ENCODE measurements at regions not wholly inside any gene's neighbourhood (a gene's known extent, or its start where the extent isn't known, plus 50 kb on each side); places are given as distances from the start of the nearest gene placed in this dataset.

DNA sequence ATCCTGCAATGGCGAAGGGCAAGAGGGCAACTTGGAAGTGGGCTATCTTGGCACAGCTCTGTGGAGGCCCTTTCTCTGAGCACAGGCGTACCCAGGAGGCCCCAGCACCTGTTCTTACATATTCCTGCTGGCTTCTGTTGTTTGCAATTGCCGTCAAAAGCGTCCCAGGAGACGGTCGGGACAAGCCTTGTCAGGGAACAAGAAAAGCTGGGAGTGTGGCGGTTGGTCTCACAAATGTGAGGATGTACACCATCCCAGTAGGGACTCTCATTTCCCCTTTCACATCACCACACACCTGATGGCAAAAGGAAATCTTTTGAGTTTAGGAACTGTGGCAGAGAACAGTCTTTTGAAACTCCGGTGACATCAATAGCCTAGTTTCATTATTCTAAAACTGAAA is 94.7 kb upstream of the EFEMP1 start:
- no peaks in the 10 kb centered on the region for H3K36me3 ChIP-seq
- DNase-seq (no peak), ATAC-seq (peak in 1 of 8 donors; percentile 26)
- H3K27me3 ChIP-seq: no peaks in the 10 kb centered on the region
- no peak for TF ChIP-seq CTCF (IDR thresholded peaks at IDR 0.05)
- peak overlapping the region in 2 of 10 donors; percentile 27 to 33 for H3K27ac ChIP-seq
- H3K9me3 ChIP-seq: no peaks in the 10 kb centered on the region
- H3K4me3 ChIP-seq: no peak overlapping the region
- intact Hi-C loops (cut with DNase I): loop anchor here in 1 of 10 donors (10.0 kb wide), 1 partner anchor 303 kb away; no protein-coding TSS in a partner anchor
- 55 to 61% methylated on average over 8 of the region's 8 CpGs for WGBS, 2 donors
- peaks cover 0 to 16% (median 0%) of the 10 kb centered on the region in 9 donors for H3K4me1 ChIP-seq

GRCh38 chr2:56021136-56021474 is 97.5 kb upstream of the EFEMP1 start:
- no peak overlapping the region for H3K4me3 ChIP-seq

DNA sequence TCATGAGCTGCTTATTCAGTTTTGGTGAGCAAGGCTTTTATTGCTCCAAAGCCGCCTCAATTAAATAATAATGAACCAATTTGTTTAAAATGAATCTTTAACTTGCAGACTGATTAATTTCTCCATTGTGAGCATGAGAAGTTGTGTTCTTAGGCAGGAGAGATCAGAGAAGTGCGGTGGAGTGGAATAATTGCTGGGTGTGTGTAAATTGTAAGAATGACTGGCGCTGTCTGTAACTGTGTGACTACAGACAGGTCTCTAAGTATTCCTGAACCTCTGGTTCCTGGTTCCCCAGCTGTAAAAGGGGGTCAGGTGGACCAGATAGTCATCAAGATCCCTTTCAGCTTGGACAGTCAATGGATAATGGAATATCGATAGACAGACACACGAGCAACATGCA is 98.0 kb upstream of the EFEMP1 start:
- H3K4me1 ChIP-seq: peaks cover 0 to 10% (median 0%) of the 10 kb centered on the region in 9 donors
- TF ChIP-seq CTCF (IDR thresholded peaks at IDR 0.05): no peak
- no peak overlapping the region for H3K4me3 ChIP-seq
- intact Hi-C loops (cut with DNase I): no loop called here
- H3K27ac ChIP-seq: no peak overlapping the region
- no peaks in the 10 kb centered on the region for H3K9me3 ChIP-seq
- H3K36me3 ChIP-seq: no peaks in the 10 kb centered on the region
- WGBS, 2 donors: 94 to 96% methylated on average over 5 of the region's 5 CpGs
- no peaks in the 10 kb centered on the region for H3K27me3 ChIP-seq
- DNase-seq (no peak), ATAC-seq (no peak)

More at GRCh38 chr2:56021136-56021474, 97.5 kb upstream of the EFEMP1 start:
- intact Hi-C loops (cut with DNase I): no loop called here
- 77 to 82% methylated on average over 5 of the region's 5 CpGs for WGBS, 2 donors
- H3K4me1 ChIP-seq: peaks cover 0 to 10% (median 0%) of the 10 kb centered on the region in 9 donors
- H3K27ac ChIP-seq: no peak overlapping the region
- no peak for TF ChIP-seq CTCF (IDR thresholded peaks at IDR 0.05)
- ATAC-seq (no peak), DNase-seq (no peak)
- H3K27me3 ChIP-seq: no peaks in the 10 kb centered on the region
- H3K9me3 ChIP-seq: no peaks in the 10 kb centered on the region
- no peaks in the 10 kb centered on the region for H3K36me3 ChIP-seq

GRCh38 chr2:56025469-56026193 is 102.0 kb upstream of the EFEMP1 start:
- TF ChIP-seq CTCF (IDR thresholded peaks at IDR 0.05): no peak
- 69 to 72% methylated on average over 1 of the region's 1 CpG for WGBS, 2 donors
- no peaks in the 10 kb centered on the region for H3K4me1 ChIP-seq
- no peaks in the 10 kb centered on the region for H3K9me3 ChIP-seq
- DNase-seq: no peak
- H3K4me3 ChIP-seq: no peak overlapping the region
- H3K27ac ChIP-seq: no peak overlapping the region
- H3K27me3 ChIP-seq: no peaks in the 10 kb centered on the region
- intact Hi-C loops (cut with DNase I): no loop called here
- ATAC-seq: no peak
- no peaks in the 10 kb centered on the region for H3K36me3 ChIP-seq

Measured in heart right ventricle (tissue), 16 donors.